ENCODE measurements at regions not wholly inside any gene's neighbourhood (a gene's known extent, or its start where the extent isn't known, plus 50 kb on each side); places are given as distances from the start of the nearest gene placed in this dataset.
A peak's percentile ranks its signal among the peaks of the same experiment; 100 is the strongest.

DNA sequence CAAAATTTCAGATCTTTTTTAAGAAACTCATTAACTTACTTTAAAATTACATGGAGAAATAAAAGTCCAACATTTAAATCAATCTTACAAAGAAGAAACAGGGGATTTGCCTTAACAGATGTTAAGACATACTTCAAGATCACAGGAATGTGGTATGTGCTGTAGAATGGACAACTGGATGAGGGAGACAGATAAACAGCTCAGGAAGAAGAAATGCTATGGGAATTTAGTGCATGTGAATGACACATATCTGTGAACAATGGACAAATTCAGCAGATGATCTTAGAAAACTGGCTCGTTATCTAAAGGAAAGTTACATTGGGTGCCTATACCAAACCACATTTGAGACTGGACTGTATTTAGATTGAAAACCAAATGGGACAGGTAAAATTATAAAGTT, 246.8 kb upstream of the AGAP1 start:
- H3K27ac ChIP-seq (ENCODE audit: low read depth, low read length), result no peak overlapping the region
- no peaks in the 10 kb centered on the region for H4K20me1 ChIP-seq (ENCODE audit: insufficient read depth, low read length)
- TF ChIP-seq, protein P1, sequence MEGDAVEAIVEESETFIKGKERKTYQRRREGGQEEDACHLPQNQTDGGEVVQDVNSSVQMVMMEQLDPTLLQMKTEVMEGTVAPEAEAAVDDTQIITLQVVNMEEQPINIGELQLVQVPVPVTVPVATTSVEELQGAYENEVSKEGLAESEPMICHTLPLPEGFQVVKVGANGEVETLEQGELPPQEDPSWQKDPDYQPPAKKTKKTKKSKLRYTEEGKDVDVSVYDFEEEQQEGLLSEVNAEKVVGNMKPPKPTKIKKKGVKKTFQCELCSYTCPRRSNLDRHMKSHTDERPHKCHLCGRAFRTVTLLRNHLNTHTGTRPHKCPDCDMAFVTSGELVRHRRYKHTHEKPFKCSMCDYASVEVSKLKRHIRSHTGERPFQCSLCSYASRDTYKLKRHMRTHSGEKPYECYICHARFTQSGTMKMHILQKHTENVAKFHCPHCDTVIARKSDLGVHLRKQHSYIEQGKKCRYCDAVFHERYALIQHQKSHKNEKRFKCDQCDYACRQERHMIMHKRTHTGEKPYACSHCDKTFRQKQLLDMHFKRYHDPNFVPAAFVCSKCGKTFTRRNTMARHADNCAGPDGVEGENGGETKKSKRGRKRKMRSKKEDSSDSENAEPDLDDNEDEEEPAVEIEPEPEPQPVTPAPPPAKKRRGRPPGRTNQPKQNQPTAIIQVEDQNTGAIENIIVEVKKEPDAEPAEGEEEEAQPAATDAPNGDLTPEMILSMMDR (IDR thresholded peaks at IDR 0.05; ENCODE audit: extremely low read depth, low read depth, low read length), result no peak
- DNase-seq (ENCODE audit: insufficient read length, low spot score, missing footprints), result no peak
- H3K4me2 ChIP-seq (ENCODE audit: insufficient read depth, low read length), result no peak overlapping the region
- H2AFZ ChIP-seq (ENCODE audit: low read length), result no peak overlapping the region
- no peaks in the 10 kb centered on the region for H3K36me3 ChIP-seq (ENCODE audit: insufficient read depth, low read length)
- H3K9me3 ChIP-seq (ENCODE audit: low read depth, low read length), result no peaks in the 10 kb centered on the region
- H3K4me3 ChIP-seq (ENCODE audit: insufficient read depth, low read length), result no peak overlapping the region
- no peaks in the 10 kb centered on the region for H3K79me2 ChIP-seq (ENCODE audit: insufficient read depth, low read length)
- H3K4me1 ChIP-seq (ENCODE audit: insufficient read depth, low read length), result peaks cover 11% of the 10 kb centered on the region
- H3K27me3 ChIP-seq (ENCODE audit: insufficient read depth, low read length), result no peaks in the 10 kb centered on the region

GRCh38 chr2:235255693-235256092, 238.2 kb upstream of the AGAP1 start:
- Histone ChIP-seq H3K27me3 (ENCODE audit: insufficient read depth, low read length) (no peaks in the 10 kb centered on the region), H2AFZ (ENCODE audit: low read length) (peak overlapping the region; percentile 88), H3K27ac (ENCODE audit: low read depth, low read length) (no peak overlapping the region), H3K9me3 (ENCODE audit: low read depth, low read length) (no peaks in the 10 kb centered on the region), H3K79me2 (ENCODE audit: insufficient read depth, low read length) (no peaks in the 10 kb centered on the region), H3K4me3 (ENCODE audit: insufficient read depth, low read length) (no peak overlapping the region), H3K4me2 (ENCODE audit: insufficient read depth, low read length) (no peak overlapping the region), H3K36me3 (ENCODE audit: insufficient read depth, low read length) (no peaks in the 10 kb centered on the region), H3K4me1 (ENCODE audit: insufficient read depth, low read length) (no peaks in the 10 kb centered on the region), H4K20me1 (ENCODE audit: insufficient read depth, low read length) (no peaks in the 10 kb centered on the region)
- DNase-seq (ENCODE audit: insufficient read length, low spot score, missing footprints), result no peak
- TF ChIP-seq, protein P1 (IDR thresholded peaks at IDR 0.05; ENCODE audit: extremely low read depth, low read depth, low read length), result no peak

DNA sequence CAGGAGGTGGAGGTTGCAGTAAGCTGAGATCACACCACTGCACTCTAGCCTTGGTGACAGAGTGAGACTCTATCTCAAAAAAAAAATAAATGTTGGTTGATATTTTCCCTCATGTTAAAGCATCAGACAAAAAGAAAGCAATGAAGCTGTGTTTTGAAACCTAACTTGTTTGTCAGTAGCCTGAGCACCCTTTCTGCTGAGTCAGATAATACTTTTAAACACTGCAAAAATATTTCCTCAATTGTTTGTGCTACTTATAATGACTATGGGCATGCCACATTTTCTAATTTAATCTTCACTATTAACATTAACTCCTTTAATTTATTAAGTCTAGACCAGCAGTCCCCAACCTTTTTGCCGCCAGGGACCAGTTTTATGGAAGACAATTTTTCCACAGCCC, 236.3 kb upstream of the AGAP1 start:
- no peaks in the 10 kb centered on the region for H3K36me3 ChIP-seq (ENCODE audit: insufficient read depth, low read length)
- H3K27me3 ChIP-seq (ENCODE audit: insufficient read depth, low read length), result no peaks in the 10 kb centered on the region
- no peak overlapping the region for H3K27ac ChIP-seq (ENCODE audit: low read depth, low read length)
- H4K20me1 ChIP-seq (ENCODE audit: insufficient read depth, low read length), result no peaks in the 10 kb centered on the region
- no peak overlapping the region for H3K4me3 ChIP-seq (ENCODE audit: insufficient read depth, low read length)
- no peak for DNase-seq (ENCODE audit: insufficient read length, low spot score, missing footprints)
- TF ChIP-seq, protein P1 (IDR thresholded peaks at IDR 0.05; ENCODE audit: extremely low read depth, low read depth, low read length), result no peak
- H3K4me1 ChIP-seq (ENCODE audit: insufficient read depth, low read length), result no peaks in the 10 kb centered on the region
- H2AFZ ChIP-seq (ENCODE audit: low read length), result no peak overlapping the region
- no peaks in the 10 kb centered on the region for H3K9me3 ChIP-seq (ENCODE audit: low read depth, low read length)
- H3K4me2 ChIP-seq (ENCODE audit: insufficient read depth, low read length), result no peak overlapping the region
- no peaks in the 10 kb centered on the region for H3K79me2 ChIP-seq (ENCODE audit: insufficient read depth, low read length)

GRCh38 chr2:235262750-235263149, 231.1 kb upstream of the AGAP1 start:
- TF ChIP-seq, protein P1 (IDR thresholded peaks at IDR 0.05; ENCODE audit: extremely low read depth, low read depth, low read length), result no peak

More at GRCh38 chr2:235262750-235263149, 231.1 kb upstream of the AGAP1 start:
- Histone ChIP-seq H3K79me2 (ENCODE audit: insufficient read depth, low read length) (no peaks in the 10 kb centered on the region), H4K20me1 (ENCODE audit: insufficient read depth, low read length) (no peaks in the 10 kb centered on the region), H2AFZ (ENCODE audit: low read length) (peak overlapping the region; percentile 3), H3K4me1 (ENCODE audit: insufficient read depth, low read length) (peaks cover 20% of the 10 kb centered on the region), H3K4me3 (ENCODE audit: insufficient read depth, low read length) (no peak overlapping the region), H3K9me3 (ENCODE audit: low read depth, low read length) (no peaks in the 10 kb centered on the region), H3K4me2 (ENCODE audit: insufficient read depth, low read length) (no peak overlapping the region), H3K36me3 (ENCODE audit: insufficient read depth, low read length) (no peaks in the 10 kb centered on the region), H3K27ac (ENCODE audit: low read depth, low read length) (peak overlapping the region; percentile 56), H3K27me3 (ENCODE audit: insufficient read depth, low read length) (no peaks in the 10 kb centered on the region)
- no peak for DNase-seq (ENCODE audit: insufficient read length, low spot score, missing footprints)
